Motor neuron (in vitro differentiated cells): ENCODE measurements at regions not wholly inside any gene's neighbourhood (a gene's known extent, or its start where the extent isn't known, plus 50 kb on each side); places are given as distances from the start of the nearest gene placed in this dataset.
A peak's percentile ranks its signal among the peaks of the same experiment; 100 is the strongest.

Source experiments
- ATAC-seq, 8 experiments: fragments of 200-7000 bp; cut with Tn5 transposase; replicated peaks in 6 of 8; 2 replicates each; pipeline ENCODE4 v1.8.0; 2021; ENCODE audit warnings: mild to moderate bottlenecking in 8 of 8, moderate library complexity in 8 of 8
- H3K27ac ChIP-seq, 2 donors: fragments of 250-450 bp; sonication (Bioruptor Pico); 2 replicates each; pipeline ENCODE4 v1.9.0; 2021; ENCODE audit warnings: antibody characterized with exemption in 2 of 2, mild to moderate bottlenecking in 2 of 2, moderate library complexity in 1 of 2
- H3K4me1 ChIP-seq, 2 donors: fragments of 250-450 bp; sonication (Bioruptor Pico); replicated peaks in 1 of 2; 2 replicates each; pipeline ENCODE4 v1.6.1; 2021; ENCODE audit warnings: antibody characterized with exemption in 2 of 2, mild to moderate bottlenecking in 2 of 2, moderate library complexity in 1 of 2
- H3K4me3 ChIP-seq, 5 donors: fragments of 250-450 bp; sonication (Bioruptor Pico); 2 replicates each; pipeline ENCODE4 v1.9.0; 2021; ENCODE audit warnings: antibody characterized with exemption in 5 of 5, mild to moderate bottlenecking in 5 of 5, moderate library complexity in 4 of 5
- WGBS, 10 experiments: fragments of 450-650 bp; shearing (Covaris generic); methylation state at CpG; one replicate each; pipeline ENCODE4 v1.0.0; 2022; 5-methylcytosine and 5-hydroxymethylcytosine counted together
- in situ Hi-C, 9 experiments: fragments of 400-800 bp; cut with MboI; loops; one replicate each; pipeline ENCODE4 v1.15.0; 2021; ENCODE audit warnings: low sequenced_read_pairs in 9 of 9, low pct_unique_long_range_greater_than_20kb in 2 of 9; ENCODE audit not compliant: unreplicated experiment in 9 of 9

DNA sequence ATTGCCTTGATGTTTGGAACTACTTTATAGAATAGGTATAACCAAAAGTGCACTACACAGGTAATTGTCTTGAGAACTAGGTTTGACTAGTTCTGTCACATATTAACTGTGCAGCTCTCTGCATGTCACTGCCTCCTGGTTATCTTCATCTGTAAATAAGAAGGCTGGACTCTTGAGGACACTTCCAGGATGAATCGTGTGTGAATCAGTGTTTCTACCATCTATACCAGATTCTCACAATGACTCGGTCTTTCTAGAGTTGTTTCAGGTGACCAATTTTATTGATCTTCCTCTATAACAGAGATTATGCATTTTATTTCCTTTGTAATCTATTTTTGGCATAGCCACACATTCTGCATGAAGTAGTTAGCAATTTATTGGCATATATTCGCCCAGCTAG lies 1181.0 kb upstream of the TENM4 start:
- WGBS, 10 experiments, result 0 to 90% (median 65%) methylated on average over 1 to 3 of the region's 3 CpGs; no CpG with 5 or more reads in 3 of the 10 experiments
- no peak overlapping the region for H3K4me3 ChIP-seq
- H3K27ac ChIP-seq, result no peak overlapping the region
- ATAC-seq, result no peak
- no peaks in the 10 kb centered on the region for H3K4me1 ChIP-seq
- in situ Hi-C loops, result loop anchor here in 1 of 9 experiments (25.0 kb wide), 1 partner anchor 90 kb away; no protein-coding TSS in a partner anchor

GRCh38 chr11:80620867-80621266 lies 1180.0 kb upstream of the TENM4 start:
- no peak for ATAC-seq
- no peak overlapping the region for H3K4me3 ChIP-seq
- H3K27ac ChIP-seq, result no peak overlapping the region
- 37 to 100% (median 100%) methylated on average over 1 to 2 of the region's 2 CpGs for WGBS, 10 experiments
- in situ Hi-C loops, result loop anchor here in 1 of 9 experiments (25.0 kb wide), 1 partner anchor 91 kb away; no protein-coding TSS in a partner anchor
- no peaks in the 10 kb centered on the region for H3K4me1 ChIP-seq

DNA sequence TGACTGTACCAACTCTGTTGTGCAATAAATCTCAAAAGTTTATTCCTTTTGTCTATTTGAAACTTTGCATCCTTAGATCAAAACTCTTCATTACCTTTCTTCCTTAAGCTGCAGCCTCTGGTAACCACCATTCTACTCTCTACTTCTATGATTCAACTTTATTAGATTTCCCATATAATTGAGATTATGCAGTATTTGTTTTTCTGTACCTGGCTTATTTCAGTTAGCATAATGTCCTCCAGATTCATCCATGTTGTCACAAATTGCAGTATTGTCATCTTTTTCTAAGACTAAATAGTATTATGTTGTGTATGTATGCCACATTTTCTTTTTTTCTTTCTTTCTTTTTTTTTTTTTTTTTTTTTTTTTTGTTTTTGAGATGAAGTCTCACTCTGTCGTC lies 1176.3 kb upstream of the TENM4 start:
- WGBS, 10 experiments, result 0 to 100% (median 33%) methylated on average over 1 of the region's 1 CpG; no CpG with 5 or more reads in 3 of the 10 experiments
- H3K4me1 ChIP-seq, result no peaks in the 10 kb centered on the region
- no peak overlapping the region for H3K4me3 ChIP-seq
- H3K27ac ChIP-seq, result no peak overlapping the region
- no peak for ATAC-seq
- in situ Hi-C loops, result loop anchor here in 1 of 9 experiments (25.0 kb wide), 1 partner anchor 95 kb away; no protein-coding TSS in a partner anchor

DNA sequence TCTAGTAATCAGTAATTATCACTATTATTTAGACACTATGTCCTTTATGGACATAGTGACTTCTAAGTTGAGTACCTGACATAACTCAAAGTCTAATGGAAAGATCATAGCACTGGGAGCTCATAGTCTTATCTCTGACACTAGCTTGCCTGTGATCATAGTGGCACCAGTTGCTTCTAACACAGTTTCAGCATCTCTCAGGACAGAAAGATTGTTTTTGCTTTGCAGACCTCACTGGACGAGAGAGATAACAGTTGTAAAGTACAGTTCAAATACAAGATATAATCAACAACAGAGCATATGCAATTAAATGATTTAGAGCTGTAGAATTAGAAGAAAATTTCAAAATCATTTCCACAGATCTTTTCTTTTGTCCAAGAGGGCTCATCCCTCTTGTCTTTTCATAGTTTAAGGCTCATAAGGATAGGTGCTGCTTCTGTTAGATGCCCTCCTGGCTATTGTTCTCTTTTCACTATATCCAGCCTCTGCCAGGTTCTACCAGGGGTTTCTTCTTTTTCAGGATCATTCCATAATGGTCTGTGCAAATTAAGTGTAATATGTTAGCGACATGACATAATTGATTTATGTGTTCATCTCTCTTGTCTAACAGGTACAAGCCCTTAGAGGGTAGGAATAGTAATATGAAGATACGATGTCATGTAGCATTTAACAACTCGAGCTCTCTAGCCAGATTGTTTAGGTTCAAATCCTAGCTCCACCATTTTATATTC lies 1175.4 kb upstream of the TENM4 start:
- Histone ChIP-seq H3K27ac (no peak overlapping the region), H3K4me1 (no peaks in the 10 kb centered on the region), H3K4me3 (no peak overlapping the region)
- in situ Hi-C loops, result loop anchor here in 1 of 9 experiments (25.0 kb wide), 1 partner anchor 96 kb away; no protein-coding TSS in a partner anchor
- no peak for ATAC-seq
- WGBS, 10 experiments, result 11 to 100% (median 90%) methylated on average over 1 to 4 of the region's 4 CpGs; no CpG with 5 or more reads in 1 of the 10 experiments

GRCh38 chr11:80613655-80614054 lies 1172.8 kb upstream of the TENM4 start:
- Histone ChIP-seq H3K4me3 (no peak overlapping the region), H3K27ac (no peak overlapping the region), H3K4me1 (no peaks in the 10 kb centered on the region)
- WGBS, 10 experiments, result 0 to 80% (median 50%) methylated on average over 1 to 2 of the region's 2 CpGs
- no peak for ATAC-seq
- in situ Hi-C loops, result loop anchor here in 1 of 9 experiments (25.0 kb wide), 1 partner anchor 99 kb away; no protein-coding TSS in a partner anchor

DNA sequence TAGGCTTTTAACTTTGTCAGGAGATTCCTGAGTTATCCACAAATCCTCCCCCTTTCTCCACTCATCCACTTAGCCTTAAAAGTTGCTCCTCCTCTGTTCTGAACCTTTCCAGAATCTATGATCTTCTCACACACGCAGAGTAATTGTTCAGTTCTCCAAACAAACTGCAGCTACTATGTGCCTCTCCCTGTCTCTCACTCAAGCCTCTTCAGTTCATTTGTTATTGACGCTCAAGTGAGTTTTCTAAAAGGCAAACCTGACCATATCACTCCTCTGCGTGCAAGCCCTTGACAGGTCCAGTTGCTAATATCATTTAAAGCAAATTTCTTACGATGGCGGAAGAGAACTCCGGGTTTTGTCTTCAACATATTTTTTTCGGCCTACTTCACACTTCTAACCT lies 1169.7 kb upstream of the TENM4 start:
- peak in 2 of 8 experiments; percentile 53 to 56 for ATAC-seq
- H3K4me1 ChIP-seq, result no peaks in the 10 kb centered on the region
- 17 to 84% (median 73%) methylated on average over 1 to 7 of the region's 7 CpGs for WGBS, 10 experiments
- no peak overlapping the region for H3K4me3 ChIP-seq
- H3K27ac ChIP-seq, result no peak overlapping the region
- in situ Hi-C loops, result loop anchor here in 1 of 9 experiments (25.0 kb wide), 1 partner anchor 102 kb away; no protein-coding TSS in a partner anchor

- no peaks in the 10 kb centered on the region for H3K4me1 ChIP-seq
- in situ Hi-C loops, result loop anchor here in 1 of 9 experiments (25.0 kb wide), 1 partner anchor 109 kb away; no protein-coding TSS in a partner anchor
- no peak for ATAC-seq
- H3K4me3 ChIP-seq, result no peak overlapping the region
- WGBS, 10 experiments, result 65 to 100% (median 88%) methylated on average over 2 of the region's 2 CpGs; no CpG with 5 or more reads in 6 of the 10 experiments
- H3K27ac ChIP-seq, result no peak overlapping the region
These were observed 1162.6 kb upstream of the TENM4 start for GRCh38 chr11:80603472-80603871.

- Histone ChIP-seq H3K4me1 (no peaks in the 10 kb centered on the region), H3K27ac (no peak overlapping the region), H3K4me3 (no peak overlapping the region)
- WGBS, 10 experiments, result 26 to 100% (median 92%) methylated on average over 1 to 6 of the region's 6 CpGs; no CpG with 5 or more reads in 2 of the 10 experiments
- no peak for ATAC-seq
- in situ Hi-C loops, result no loop called here
These were observed 1158.1 kb upstream of the TENM4 start for GRCh38 chr11:80598905-80599304.

GRCh38 chr11:80596291-80596810 lies 1155.5 kb upstream of the TENM4 start:
- 29 to 100% (median 92%) methylated on average over 1 to 3 of the region's 3 CpGs; no CpG with 5 or more reads in 1 of the 10 experiments for WGBS, 10 experiments
- H3K27ac ChIP-seq, result no peak overlapping the region

DNA sequence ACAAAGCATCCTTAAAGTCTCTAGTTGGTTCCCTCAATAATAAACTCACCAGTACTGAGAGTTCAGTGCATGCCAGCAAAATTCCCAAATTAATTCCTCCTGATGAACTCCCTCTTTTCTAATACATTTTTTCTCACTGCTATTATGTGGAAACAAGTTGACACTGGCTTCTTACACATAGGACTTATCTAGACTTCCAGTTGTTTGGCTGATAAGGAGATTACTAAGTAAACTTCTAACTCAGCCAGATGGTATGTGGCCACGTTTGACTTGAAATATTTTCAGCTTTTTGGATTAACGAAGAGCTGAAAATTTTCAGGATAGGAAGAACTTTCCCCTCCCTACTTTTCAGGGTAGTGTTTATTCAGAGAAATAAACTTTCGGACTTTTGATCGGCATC lies 1154.2 kb upstream of the TENM4 start:
- no peak for ATAC-seq
- Histone ChIP-seq H3K4me1 (peaks cover 0 to 5% of the 10 kb centered on the region in 2 donors), H3K4me3 (no peak overlapping the region), H3K27ac (no peak overlapping the region)
- in situ Hi-C loops, result no loop called here
- WGBS, 10 experiments, result 8 to 100% (median 64%) methylated on average over 2 to 4 of the region's 4 CpGs; no CpG with 5 or more reads in 1 of the 10 experiments

More at GRCh38 chr11:80596291-80596810, 1155.5 kb upstream of the TENM4 start:
- no peak for ATAC-seq
- in situ Hi-C loops, result no loop called here
- Histone ChIP-seq H3K4me3 (no peak overlapping the region), H3K4me1 (peaks cover 0 to 5% of the 10 kb centered on the region in 2 donors)

- peak in 7 of 8 experiments; percentile 55 to 99 (median 96) for ATAC-seq
- WGBS, 10 experiments, result 0 to 91% (median 61%) methylated on average over 1 to 2 of the region's 2 CpGs; no CpG with 5 or more reads in 1 of the 10 experiments
- no peak overlapping the region for H3K4me3 ChIP-seq
- in situ Hi-C loops, result no loop called here
- H3K27ac ChIP-seq, result no peak overlapping the region
- peaks cover 0 to 5% of the 10 kb centered on the region in 2 donors for H3K4me1 ChIP-seq
These were observed 1153.0 kb upstream of the TENM4 start for GRCh38 chr11:80593648-80594374.

GRCh38 chr11:80592546-80592945 lies 1151.7 kb upstream of the TENM4 start:
- H3K4me1 ChIP-seq, result peaks cover 0 to 5% of the 10 kb centered on the region in 2 donors
- ATAC-seq, result no peak
- 36 to 100% (median 77%) methylated on average over 1 to 3 of the region's 4 CpGs; no CpG with 5 or more reads in 4 of the 10 experiments for WGBS, 10 experiments
- no peak overlapping the region for H3K27ac ChIP-seq
- in situ Hi-C loops, result no loop called here
- H3K4me3 ChIP-seq, result no peak overlapping the region

DNA sequence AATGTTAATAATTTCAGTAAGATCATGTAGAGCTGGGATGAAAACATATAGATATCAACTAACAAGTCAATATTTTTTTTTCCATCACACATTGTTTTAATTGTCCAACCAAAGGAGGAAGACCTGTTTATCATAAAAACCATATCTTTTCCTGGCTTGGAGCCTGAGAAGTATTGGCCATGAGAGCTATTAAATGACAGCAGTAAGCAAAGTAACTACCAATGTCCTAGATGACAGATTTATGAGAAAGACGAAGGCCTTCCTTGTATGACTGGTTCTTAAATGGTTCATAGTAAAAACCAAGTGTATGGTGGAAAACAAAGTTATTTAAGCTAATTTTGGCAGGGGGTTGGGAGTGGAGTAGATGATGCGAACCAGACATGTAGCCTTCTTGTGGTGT lies 1147.1 kb upstream of the TENM4 start:
- H3K27ac ChIP-seq, result no peak overlapping the region
- H3K4me3 ChIP-seq, result no peak overlapping the region
- ATAC-seq, result no peak
- in situ Hi-C loops, result no loop called here
- no peaks in the 10 kb centered on the region for H3K4me1 ChIP-seq
- WGBS, 10 experiments, result 14 to 100% (median 83%) methylated on average over 1 to 2 of the region's 2 CpGs; no CpG with 5 or more reads in 2 of the 10 experiments
